ENCODE measurements at regions not wholly inside any gene's neighbourhood (a gene's known extent, or its start where the extent isn't known, plus 50 kb on each side); places are given as distances from the start of the nearest gene placed in this dataset.

DNA sequence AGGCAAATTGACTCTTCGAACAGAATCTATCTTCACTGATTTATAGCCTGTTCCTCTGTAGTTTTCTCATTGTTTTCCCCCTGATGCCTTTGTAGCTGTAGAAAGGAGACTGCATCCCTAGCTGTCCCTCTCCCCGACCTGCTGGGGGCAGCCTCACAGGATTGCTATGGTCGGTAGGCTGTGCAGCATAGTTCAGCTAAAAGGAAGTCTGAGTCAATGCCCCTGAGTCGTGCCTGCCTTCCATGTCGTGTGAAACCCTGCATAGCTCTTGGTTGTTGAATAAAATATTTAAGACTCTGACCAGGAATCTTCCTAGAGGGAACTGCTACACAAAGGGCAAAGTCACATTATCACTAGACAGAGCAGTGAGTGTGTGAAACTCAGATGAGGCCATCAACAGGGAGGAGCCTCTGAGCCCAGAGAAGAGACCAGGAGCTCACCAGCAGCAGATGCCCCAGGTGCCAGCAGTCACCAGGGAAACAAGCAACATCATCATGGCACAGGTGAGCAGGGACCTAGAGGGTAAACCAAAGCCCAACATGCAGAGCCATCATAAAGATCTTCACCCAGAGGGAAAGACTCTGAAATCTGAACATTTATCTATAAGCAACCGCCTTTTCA is 108.4 kb upstream of the NBEA start:
- no peaks in the 10 kb centered on the region for H3K9me3 ChIP-seq (ENCODE audit: insufficient read depth, low read depth, low read length)
- H3K4me3 ChIP-seq (ENCODE audit: low read length), result no peak overlapping the region
- no peak overlapping the region for H3K9ac ChIP-seq (ENCODE audit: low read depth, low read length)
- no peaks in the 10 kb centered on the region for H3K36me3 ChIP-seq (ENCODE audit: insufficient read depth, low read depth, low read length)
- H3K27ac ChIP-seq (ENCODE audit: low read length), result no peak overlapping the region
- no peaks in the 10 kb centered on the region; the same call in 1 of the 2 replicates for H3K4me1 ChIP-seq (ENCODE audit: insufficient read depth, low read length)
- H3K27me3 ChIP-seq (ENCODE audit: insufficient read depth, low read length), result no peaks in the 10 kb centered on the region

DNA sequence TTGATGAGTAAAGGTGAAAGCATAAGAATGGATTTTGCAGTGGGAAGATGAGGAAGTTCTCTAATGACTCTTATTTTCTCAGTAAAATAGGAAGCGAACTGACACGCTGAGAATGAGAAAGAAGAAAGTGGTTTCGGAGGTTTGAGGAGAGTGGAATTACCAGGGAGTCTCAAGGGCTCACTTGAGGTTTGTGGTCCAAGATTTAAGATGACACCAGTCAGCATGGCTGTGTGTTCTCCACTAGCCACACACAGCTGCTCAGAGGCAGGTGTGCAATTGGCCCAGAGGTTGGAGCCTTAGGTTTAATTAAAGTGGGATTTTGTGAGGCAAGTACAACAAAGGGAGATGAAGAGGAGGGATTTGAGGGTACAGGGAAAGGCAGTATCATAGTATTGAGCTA is 99.6 kb upstream of the NBEA start:
- H3K4me3 ChIP-seq (ENCODE audit: low read length), result no peak overlapping the region
- H3K27ac ChIP-seq (ENCODE audit: low read length), result no peak overlapping the region
- H3K9me3 ChIP-seq (ENCODE audit: insufficient read depth, low read depth, low read length), result no peaks in the 10 kb centered on the region
- no peaks in the 10 kb centered on the region; the same call in 1 of the 2 replicates for H3K4me1 ChIP-seq (ENCODE audit: insufficient read depth, low read length)
- no peak overlapping the region for H3K9ac ChIP-seq (ENCODE audit: low read depth, low read length)
- no peaks in the 10 kb centered on the region for H3K36me3 ChIP-seq (ENCODE audit: insufficient read depth, low read depth, low read length)
- no peaks in the 10 kb centered on the region for H3K27me3 ChIP-seq (ENCODE audit: insufficient read depth, low read length)

DNA sequence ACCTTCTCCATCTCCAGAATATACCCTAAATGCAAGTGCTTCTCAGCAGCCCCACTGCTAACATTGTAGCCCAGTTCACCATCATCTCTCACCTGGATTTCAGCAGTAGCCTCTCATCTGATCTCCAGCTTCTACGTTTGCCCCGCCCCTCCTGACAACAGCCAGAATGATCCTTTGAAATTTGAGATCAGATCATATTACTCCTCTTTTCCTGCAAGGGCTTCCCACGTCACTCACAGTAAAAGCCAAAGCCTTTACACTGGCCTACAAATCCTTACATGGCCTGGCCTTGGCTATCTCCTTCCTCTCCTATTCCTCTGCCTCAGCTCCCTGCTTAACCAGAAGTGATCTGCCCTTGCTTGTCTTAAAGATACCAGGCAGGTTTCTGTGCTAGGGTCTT is 94.3 kb upstream of the NBEA start:
- Histone ChIP-seq H3K9me3 (ENCODE audit: insufficient read depth, low read depth, low read length) (no peaks in the 10 kb centered on the region), H3K4me3 (ENCODE audit: low read length) (no peak overlapping the region), H3K4me1 (ENCODE audit: insufficient read depth, low read length) (no peaks in the 10 kb centered on the region; the same call in 1 of the 2 replicates), H3K9ac (ENCODE audit: low read depth, low read length) (no peak overlapping the region), H3K27me3 (ENCODE audit: insufficient read depth, low read length) (no peaks in the 10 kb centered on the region), H3K36me3 (ENCODE audit: insufficient read depth, low read depth, low read length) (no peaks in the 10 kb centered on the region), H3K27ac (ENCODE audit: low read length) (no peak overlapping the region)

DNA sequence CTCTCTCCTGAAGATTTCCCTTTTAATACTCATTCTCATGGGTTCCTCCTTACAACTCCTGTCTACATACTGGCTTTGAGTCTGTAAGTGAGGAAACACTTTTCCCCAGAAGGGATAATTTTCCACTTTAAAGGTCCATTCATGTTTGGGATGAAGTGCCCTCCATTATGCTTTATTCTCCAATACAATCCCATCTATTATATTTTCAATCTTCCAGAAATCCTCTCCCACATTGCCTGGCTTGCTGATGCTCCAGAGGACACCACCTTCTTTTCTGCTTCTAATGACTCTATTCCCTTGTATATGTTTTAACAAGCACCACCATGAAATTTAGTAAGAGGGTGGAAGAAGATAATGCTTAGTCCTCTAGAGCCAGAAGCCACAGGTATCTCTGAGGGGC is 92.7 kb upstream of the NBEA start:
- Histone ChIP-seq H3K27me3 (ENCODE audit: insufficient read depth, low read length) (no peaks in the 10 kb centered on the region), H3K4me3 (ENCODE audit: low read length) (no peak overlapping the region), H3K9me3 (ENCODE audit: insufficient read depth, low read depth, low read length) (no peaks in the 10 kb centered on the region), H3K9ac (ENCODE audit: low read depth, low read length) (no peak overlapping the region), H3K4me1 (ENCODE audit: insufficient read depth, low read length) (no peaks in the 10 kb centered on the region), H3K27ac (ENCODE audit: low read length) (no peak overlapping the region), H3K36me3 (ENCODE audit: insufficient read depth, low read depth, low read length) (no peaks in the 10 kb centered on the region)

DNA sequence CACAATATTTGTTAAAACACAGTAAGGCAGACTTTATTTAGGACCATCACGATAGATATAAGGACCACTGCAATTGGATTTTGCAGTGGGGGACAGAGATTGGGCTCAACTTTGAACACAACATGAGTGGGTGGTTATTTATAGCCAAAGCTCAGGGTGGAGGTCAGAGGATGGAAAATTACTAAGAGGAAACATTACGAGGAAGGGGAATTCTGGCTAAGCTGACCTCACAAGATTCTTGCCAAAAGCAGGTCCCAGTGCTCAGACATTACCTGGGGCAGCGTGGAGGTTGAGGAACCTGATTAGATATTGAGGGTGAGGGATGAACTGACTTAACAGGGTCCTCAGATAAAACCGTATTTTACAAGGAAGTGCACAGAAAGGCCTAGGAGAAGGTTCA is 88.9 kb upstream of the NBEA start:
- H3K9ac ChIP-seq (ENCODE audit: low read depth, low read length), result no peak overlapping the region
- no peaks in the 10 kb centered on the region for H3K9me3 ChIP-seq (ENCODE audit: insufficient read depth, low read depth, low read length)
- H3K27me3 ChIP-seq (ENCODE audit: insufficient read depth, low read length), result no peaks in the 10 kb centered on the region
- no peaks in the 10 kb centered on the region; the same call in 1 of the 2 replicates for H3K4me1 ChIP-seq (ENCODE audit: insufficient read depth, low read length)
- no peaks in the 10 kb centered on the region for H3K36me3 ChIP-seq (ENCODE audit: insufficient read depth, low read depth, low read length)
- H3K27ac ChIP-seq (ENCODE audit: low read length), result no peak overlapping the region
- H3K4me3 ChIP-seq (ENCODE audit: low read length), result no peak overlapping the region

DNA sequence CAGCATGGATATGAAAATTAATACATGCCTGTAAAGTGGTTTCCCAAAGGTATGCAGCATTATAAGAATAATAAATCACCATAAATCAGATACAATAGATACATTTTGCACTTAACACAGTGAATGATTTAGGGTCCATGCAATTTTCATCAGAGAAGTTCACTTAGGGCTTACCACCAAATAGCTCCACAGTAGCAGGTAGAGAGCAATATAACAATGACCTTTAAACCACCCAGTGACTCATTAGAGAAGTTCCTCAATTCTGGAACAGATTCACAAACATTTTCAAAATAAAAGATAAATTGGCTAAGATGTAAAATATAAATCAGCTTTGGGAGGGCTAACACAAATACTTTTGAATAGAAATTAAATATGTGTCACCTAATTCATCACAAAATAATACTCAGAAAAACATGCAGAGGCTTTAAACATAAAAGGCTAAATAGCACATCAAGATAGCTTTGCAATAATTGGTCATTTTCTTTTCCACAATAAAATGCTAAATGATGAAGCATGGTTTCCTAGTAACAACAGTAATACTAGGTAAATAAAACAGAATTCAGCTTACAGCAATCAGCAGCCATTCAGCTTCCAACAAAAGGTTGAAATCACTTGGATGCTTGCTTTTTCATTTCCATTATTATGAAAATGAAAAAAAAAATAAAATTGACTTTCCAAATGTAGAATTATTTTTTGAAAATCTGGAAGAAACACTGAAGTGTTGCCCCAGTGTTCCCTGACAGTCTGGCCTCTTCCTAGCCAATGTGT is 84.3 kb upstream of the NBEA start:
- Histone ChIP-seq H3K27me3 (ENCODE audit: insufficient read depth, low read length) (no peaks in the 10 kb centered on the region), H3K4me1 (ENCODE audit: insufficient read depth, low read length) (no peaks in the 10 kb centered on the region; the same call in 1 of the 2 replicates), H3K9me3 (ENCODE audit: insufficient read depth, low read depth, low read length) (no peaks in the 10 kb centered on the region), H3K27ac (ENCODE audit: low read length) (no peak overlapping the region), H3K4me3 (ENCODE audit: low read length) (no peak overlapping the region), H3K36me3 (ENCODE audit: insufficient read depth, low read depth, low read length) (no peaks in the 10 kb centered on the region), H3K9ac (ENCODE audit: low read depth, low read length) (no peak overlapping the region)

DNA sequence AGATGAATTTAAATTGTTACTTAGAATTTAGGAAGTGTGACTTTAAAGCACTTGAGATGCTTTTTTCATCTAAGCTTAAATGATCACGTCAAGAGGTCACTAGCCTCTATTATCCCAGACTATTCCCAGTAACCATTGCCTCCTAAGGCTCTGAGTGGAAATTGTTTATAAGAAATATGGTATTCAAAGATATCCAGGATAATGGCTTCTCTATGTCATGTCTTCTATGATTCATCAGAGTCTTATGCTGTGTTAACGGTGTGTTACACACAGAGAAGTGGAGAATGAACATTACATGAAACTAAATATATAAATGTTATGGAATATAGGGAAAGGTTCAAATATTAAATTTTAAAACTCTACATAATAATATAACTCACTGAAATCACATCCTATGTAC is 79.8 kb upstream of the NBEA start:
- Histone ChIP-seq H3K36me3 (ENCODE audit: insufficient read depth, low read depth, low read length) (no peaks in the 10 kb centered on the region), H3K4me3 (ENCODE audit: low read length) (no peak overlapping the region), H3K27me3 (ENCODE audit: insufficient read depth, low read length) (no peaks in the 10 kb centered on the region), H3K4me1 (ENCODE audit: insufficient read depth, low read length) (peaks cover 8% of the 10 kb centered on the region), H3K9ac (ENCODE audit: low read depth, low read length) (no peak overlapping the region), H3K9me3 (ENCODE audit: insufficient read depth, low read depth, low read length) (no peaks in the 10 kb centered on the region), H3K27ac (ENCODE audit: low read length) (no peak overlapping the region)

DNA sequence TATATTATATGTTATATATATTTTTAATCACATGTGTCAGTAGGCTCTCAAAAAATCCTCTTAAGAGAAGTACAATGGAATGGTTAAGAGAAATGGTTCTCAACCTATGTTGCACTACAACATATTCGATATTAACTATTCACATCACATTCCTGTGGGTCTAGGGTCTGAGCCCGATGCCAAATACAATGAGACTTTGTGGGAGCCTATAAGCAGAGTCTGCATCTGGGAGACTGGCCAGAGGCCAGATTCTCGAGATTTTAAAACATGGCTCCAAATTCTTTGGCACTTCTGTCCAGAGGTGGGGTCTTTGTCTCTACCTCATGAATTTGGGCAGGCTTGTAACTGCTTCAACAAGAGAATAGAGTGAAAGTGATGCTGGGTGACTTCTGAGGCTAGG is 79.4 kb upstream of the NBEA start:
- Histone ChIP-seq H3K9ac (ENCODE audit: low read depth, low read length) (no peak overlapping the region), H3K36me3 (ENCODE audit: insufficient read depth, low read depth, low read length) (no peaks in the 10 kb centered on the region)

DNA sequence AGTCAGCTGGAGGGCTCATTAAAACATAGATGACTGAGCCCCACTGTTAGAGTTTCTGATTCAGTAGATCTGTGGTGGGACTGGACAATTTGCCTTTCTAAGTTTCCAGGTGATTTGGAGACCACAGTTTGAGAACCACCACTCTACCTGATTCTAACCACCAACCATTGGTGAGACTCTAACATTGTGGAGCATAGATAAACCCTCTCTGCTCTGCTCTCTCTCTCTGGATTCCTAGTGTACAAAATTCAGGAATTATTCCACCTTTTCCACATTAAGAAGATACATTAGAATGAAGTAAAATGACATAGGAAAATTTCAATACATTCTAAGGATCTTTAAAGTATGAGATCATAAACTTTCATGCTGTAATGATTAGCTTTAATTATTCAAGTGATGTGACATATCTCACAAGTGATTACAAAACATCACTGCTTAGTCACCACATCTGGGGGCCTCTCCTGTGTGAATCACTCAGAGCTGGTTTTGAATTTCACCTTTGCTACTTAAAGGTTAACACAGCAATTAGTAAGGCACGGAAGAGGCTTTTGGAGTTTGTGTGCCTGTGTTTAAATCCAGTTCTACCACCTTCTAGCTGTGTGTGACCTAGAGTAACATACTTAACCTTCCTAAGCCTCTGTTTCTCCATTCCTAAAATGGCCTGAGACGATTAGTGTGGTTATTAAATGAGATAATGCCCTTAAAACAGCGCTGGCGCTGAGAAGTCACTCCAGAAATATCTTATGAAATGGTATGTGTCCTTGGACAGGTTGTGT is 78.5 kb upstream of the NBEA start:
- H3K4me3 ChIP-seq (ENCODE audit: low read length), result no peak overlapping the region
- no peak overlapping the region for H3K9ac ChIP-seq (ENCODE audit: low read depth, low read length)
- no peaks in the 10 kb centered on the region for H3K9me3 ChIP-seq (ENCODE audit: insufficient read depth, low read depth, low read length)
- H3K36me3 ChIP-seq (ENCODE audit: insufficient read depth, low read depth, low read length), result no peaks in the 10 kb centered on the region
- no peak overlapping the region for H3K27ac ChIP-seq (ENCODE audit: low read length)
- H3K4me1 ChIP-seq (ENCODE audit: insufficient read depth, low read length), result peaks cover 18% of the 10 kb centered on the region
- H3K27me3 ChIP-seq (ENCODE audit: insufficient read depth, low read length), result no peaks in the 10 kb centered on the region

More for the DNA sequence above, 79.4 kb upstream of the NBEA start:
- Histone ChIP-seq H3K4me3 (ENCODE audit: low read length) (no peak overlapping the region), H3K27me3 (ENCODE audit: insufficient read depth, low read length) (no peaks in the 10 kb centered on the region), H3K4me1 (ENCODE audit: insufficient read depth, low read length) (peaks cover 12% of the 10 kb centered on the region), H3K9me3 (ENCODE audit: insufficient read depth, low read depth, low read length) (no peaks in the 10 kb centered on the region), H3K27ac (ENCODE audit: low read length) (no peak overlapping the region)

DNA sequence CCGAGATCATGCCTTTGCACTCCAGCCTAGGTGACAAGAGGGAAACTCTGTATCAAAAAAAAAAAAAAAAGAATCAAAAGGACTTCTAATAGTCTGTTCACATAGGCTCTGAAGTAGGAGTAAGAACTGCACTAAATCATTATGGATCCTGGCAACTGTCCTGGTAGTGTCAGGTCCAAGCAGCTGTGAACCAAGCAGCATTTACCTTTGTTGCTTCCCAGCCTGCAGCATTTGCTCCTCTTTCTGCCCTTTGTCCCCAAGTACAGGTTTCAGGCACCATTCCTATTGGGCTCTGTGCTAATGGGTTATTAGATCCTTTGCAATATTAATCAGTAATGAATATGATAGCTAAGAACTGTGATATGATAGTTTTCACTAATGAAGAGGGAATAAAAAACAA is 77.4 kb upstream of the NBEA start:
- Histone ChIP-seq H3K4me3 (ENCODE audit: low read length) (no peak overlapping the region), H3K4me1 (ENCODE audit: insufficient read depth, low read length) (peaks cover 21% of the 10 kb centered on the region), H3K27me3 (ENCODE audit: insufficient read depth, low read length) (no peaks in the 10 kb centered on the region), H3K27ac (ENCODE audit: low read length) (no peak overlapping the region), H3K36me3 (ENCODE audit: insufficient read depth, low read depth, low read length) (no peaks in the 10 kb centered on the region), H3K9me3 (ENCODE audit: insufficient read depth, low read depth, low read length) (no peaks in the 10 kb centered on the region), H3K9ac (ENCODE audit: low read depth, low read length) (no peak overlapping the region)

DNA sequence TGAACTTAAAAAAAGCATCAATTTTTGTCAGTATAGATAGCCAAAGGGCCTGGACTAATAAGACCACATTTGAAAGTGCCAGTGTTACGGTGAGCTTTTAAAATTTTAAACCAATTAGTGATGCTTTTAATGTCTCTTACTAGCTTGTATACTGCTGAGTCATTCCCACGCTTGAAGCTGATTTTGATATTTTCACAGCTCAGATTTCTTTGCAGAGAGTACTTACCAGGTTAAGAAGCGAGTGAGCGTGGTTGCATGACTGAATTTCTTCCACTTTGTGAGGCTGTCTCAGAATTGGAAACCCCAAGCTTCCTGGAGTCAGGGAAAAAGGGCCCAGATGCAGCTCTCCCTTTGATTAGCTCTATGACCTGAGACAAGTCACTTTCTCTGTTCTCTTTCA is 74.5 kb upstream of the NBEA start:
- H3K27me3 ChIP-seq (ENCODE audit: insufficient read depth, low read length), result no peaks in the 10 kb centered on the region
- no peaks in the 10 kb centered on the region for H3K36me3 ChIP-seq (ENCODE audit: insufficient read depth, low read depth, low read length)

DNA sequence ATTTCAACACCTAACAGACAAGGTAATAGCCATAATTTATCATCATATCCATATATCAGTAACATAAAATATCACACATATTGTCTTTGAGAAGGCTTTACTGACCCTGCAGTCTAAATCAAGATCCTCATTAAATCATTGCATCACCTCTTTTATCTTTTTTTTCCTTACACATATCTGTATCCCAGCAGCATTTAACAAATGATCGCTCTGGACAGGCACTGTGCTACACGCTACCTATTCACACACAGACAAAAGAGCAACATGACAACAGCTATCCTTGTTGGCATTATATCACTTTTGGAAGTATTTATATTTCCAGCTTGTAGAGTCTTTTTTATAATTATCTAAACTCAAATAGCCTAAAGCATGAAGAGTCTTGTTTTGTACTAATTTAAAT is 73.3 kb upstream of the NBEA start:
- H3K4me3 ChIP-seq (ENCODE audit: low read length), result no peak overlapping the region
- no peak overlapping the region for H3K9ac ChIP-seq (ENCODE audit: low read depth, low read length)
- H3K4me1 ChIP-seq (ENCODE audit: insufficient read depth, low read length), result peaks cover 26% of the 10 kb centered on the region
- H3K27ac ChIP-seq (ENCODE audit: low read length), result no peak overlapping the region
- H3K9me3 ChIP-seq (ENCODE audit: insufficient read depth, low read depth, low read length), result no peaks in the 10 kb centered on the region
- no peaks in the 10 kb centered on the region for H3K36me3 ChIP-seq (ENCODE audit: insufficient read depth, low read depth, low read length)
- H3K27me3 ChIP-seq (ENCODE audit: insufficient read depth, low read length), result no peaks in the 10 kb centered on the region

More for the DNA sequence above, 74.5 kb upstream of the NBEA start:
- Histone ChIP-seq H3K27ac (ENCODE audit: low read length) (no peak overlapping the region), H3K4me3 (ENCODE audit: low read length) (no peak overlapping the region), H3K4me1 (ENCODE audit: insufficient read depth, low read length) (peaks cover 26% of the 10 kb centered on the region), H3K9me3 (ENCODE audit: insufficient read depth, low read depth, low read length) (no peaks in the 10 kb centered on the region), H3K9ac (ENCODE audit: low read depth, low read length) (no peak overlapping the region)

Measured in iPS-20b (cell line).